MM.1S (cell line): ENCODE measurements at regions not wholly inside any gene's neighbourhood (a gene's known extent, or its start where the extent isn't known, plus 50 kb on each side); places are given as distances from the start of the nearest gene placed in this dataset.

Experiments
- DNase-seq: peaks from one replicate; pipeline ENCODE4 v3.0.0-alpha.2; 2015
- H2AFZ ChIP-seq: fragments of 300-600 bp; sonication (generic); 2 replicates; pipeline ENCODE4 v1.6.0; 2016; ENCODE audit warnings: antibody characterized with exemption, low read length
- H3F3A ChIP-seq: fragments of 300-600 bp; sonication (generic); 2 replicates; pipeline ENCODE4 v1.6.1; 2016; ENCODE audit warnings: mild to moderate bottlenecking, antibody characterized with exemption, low read length, moderate library complexity, mixed read lengths; ENCODE audit not compliant: insufficient read depth
- H3K27ac ChIP-seq: fragments of 300-600 bp; sonication (generic); 2 replicates; pipeline ENCODE4 v1.5.1; 2016; ENCODE audit warnings: mild to moderate bottlenecking, low read length
- H3K27me3 ChIP-seq: fragments of 300-600 bp; sonication (generic); replicated peaks from 2 replicates; pipeline ENCODE4 v1.6.0; 2016; ENCODE audit warnings: low read length; ENCODE audit not compliant: insufficient read depth
- H3K36me3 ChIP-seq: fragments of 300-600 bp; sonication (generic); replicated peaks from 2 replicates; pipeline ENCODE4 v1.6.1; 2016; ENCODE audit warnings: mild to moderate bottlenecking, low read length, mixed read lengths; ENCODE audit not compliant: insufficient read depth
- H3K4me1 ChIP-seq: fragments of 300-600 bp; sonication (generic); 2 replicates; pipeline ENCODE4 v1.6.1; 2016; ENCODE audit warnings: low read length, mixed read lengths
- H3K4me2 ChIP-seq: fragments of 300-600 bp; sonication (generic); 2 replicates; pipeline ENCODE4 v1.6.0; 2016; ENCODE audit warnings: low read depth, low read length
- H3K4me3 ChIP-seq: fragments of 300-600 bp; sonication (generic); 2 replicates; pipeline ENCODE4 v1.5.1; 2016; ENCODE audit warnings: low read length, mixed read lengths
- H3K79me2 ChIP-seq: fragments of 300-600 bp; sonication (generic); 2 replicates; pipeline ENCODE4 v1.6.1; 2016; ENCODE audit warnings: mixed run types, low read length, mixed read lengths
- H3K9ac ChIP-seq: fragments of 300-600 bp; sonication (generic); 2 replicates; pipeline ENCODE4 v1.6.1; 2016; ENCODE audit warnings: low read length, mixed read lengths
- H3K9me2 ChIP-seq: fragments of 300-600 bp; sonication (generic); replicated peaks from 2 replicates; pipeline ENCODE4 v1.6.1; 2016; ENCODE audit warnings: mild to moderate bottlenecking, low read length, mixed read lengths; ENCODE audit not compliant: insufficient read depth
- H3K9me3 ChIP-seq: fragments of 300-600 bp; sonication (generic); replicated peaks from 2 replicates; pipeline ENCODE4 v1.6.1; 2016; ENCODE audit warnings: mild to moderate bottlenecking, low read length, mixed read lengths; ENCODE audit not compliant: insufficient read depth
- H4K20me1 ChIP-seq: fragments of 300-600 bp; sonication (generic); 2 replicates; pipeline ENCODE4 v1.6.1; 2016; ENCODE audit warnings: mild to moderate bottlenecking, low read length, moderate library complexity, mixed read lengths; ENCODE audit not compliant: insufficient read depth
- CTCF ChIP-seq: fragments of 300-600 bp; sonication (generic); IDR thresholded peaks from 2 replicates; pipeline ENCODE4 v1.5.1; 2016; ENCODE audit warnings: antibody characterized with exemption, low read length, mixed read lengths
- EZH2 ChIP-seq: fragments of 300-600 bp; sonication (generic); optimal IDR thresholded peaks from 2 replicates; pipeline ENCODE3; 2017; ENCODE audit warnings: low read depth, mild to moderate bottlenecking, antibody characterized with exemption, low read length, mixed read lengths
- EZH2phosphoT487 ChIP-seq: fragments of 300-600 bp; sonication (generic); IDR thresholded peaks from 2 replicates; pipeline ENCODE4 v1.6.1; 2018; ENCODE audit warnings: antibody characterized with exemption, low read length

DNA sequence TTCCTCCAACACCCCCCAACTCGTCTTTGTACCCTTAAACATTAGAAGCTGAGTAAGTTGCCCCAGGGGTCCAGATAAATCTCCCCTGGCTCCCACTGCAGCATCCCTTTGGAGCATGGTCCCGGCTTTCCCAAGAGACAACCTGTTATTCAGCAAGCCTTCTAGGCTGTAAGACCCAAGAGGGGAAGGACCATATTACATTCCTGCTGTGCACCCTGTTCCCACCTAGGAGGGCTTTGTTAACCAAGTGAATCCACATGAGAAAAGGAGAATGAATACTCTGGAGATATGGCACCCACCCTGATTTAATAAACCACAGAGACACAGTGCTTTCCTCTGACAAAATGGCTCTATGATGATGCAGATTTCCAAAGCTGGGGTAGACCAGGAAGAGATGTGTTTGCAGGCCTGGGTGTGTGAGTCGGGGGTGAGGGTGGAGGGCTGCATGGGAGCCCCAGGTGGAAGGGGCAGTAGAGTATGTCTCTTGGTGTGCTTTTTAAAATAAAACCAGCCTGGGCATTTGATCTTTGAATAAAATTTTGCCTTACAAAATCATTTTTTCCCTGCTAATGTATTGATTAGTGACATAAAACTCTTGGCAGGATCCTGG lies 325.2 kb downstream of the DRD1 start:
- TF ChIP-seq CTCF = no peak
- TF ChIP-seq EZH2phosphoT487 = no peak
- no peak for TF ChIP-seq EZH2
- DNase-seq = no peak
- H2AFZ ChIP-seq = no peak overlapping the region

DNA sequence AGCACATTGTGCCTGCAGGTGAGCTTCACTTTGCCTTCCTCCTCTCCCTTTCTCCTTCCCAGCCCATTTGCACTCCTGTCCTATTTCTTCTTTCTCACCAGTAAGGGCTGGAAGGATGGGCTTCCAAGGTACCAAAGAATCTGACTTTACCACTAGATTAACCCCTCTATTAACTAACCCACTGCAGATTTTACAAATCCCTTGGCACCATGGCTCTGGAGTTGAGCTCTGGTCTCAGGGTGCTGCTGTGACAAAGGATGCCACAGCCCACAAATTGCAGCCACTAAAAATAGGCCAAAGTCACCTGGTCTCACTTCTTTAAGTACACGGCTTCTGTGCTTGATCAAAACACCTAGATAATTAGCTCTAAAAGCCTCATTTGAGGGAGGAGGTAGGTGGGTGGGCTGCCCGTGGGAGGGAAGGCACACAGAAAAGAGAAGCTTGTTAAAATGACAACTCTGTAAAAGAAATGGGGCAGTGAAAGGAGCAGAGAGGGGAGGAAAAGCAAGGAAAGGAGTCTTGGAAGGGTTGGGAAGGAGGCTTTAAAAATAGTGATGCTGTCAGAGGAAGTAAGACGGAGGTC lies 327.4 kb downstream of the DRD1 start:
- H3K79me2 ChIP-seq = no peaks in the 10 kb centered on the region
- no peak overlapping the region for H2AFZ ChIP-seq
- H3K4me1 ChIP-seq = no peaks in the 10 kb centered on the region

More for the DNA sequence above, 325.2 kb downstream of the DRD1 start:
- Histone ChIP-seq H3K4me3 (no peak overlapping the region), H3K4me2 (no peak overlapping the region), H3K9me3 (no peaks in the 10 kb centered on the region), H3K9me2 (no peaks in the 10 kb centered on the region), H4K20me1 (no peaks in the 10 kb centered on the region), H3K9ac (no peak overlapping the region), H3K36me3 (no peaks in the 10 kb centered on the region), H3K27me3 (no peaks in the 10 kb centered on the region), H3F3A (no peaks in the 10 kb centered on the region), H3K27ac (no peak overlapping the region), H3K79me2 (no peaks in the 10 kb centered on the region), H3K4me1 (no peaks in the 10 kb centered on the region)

DNA sequence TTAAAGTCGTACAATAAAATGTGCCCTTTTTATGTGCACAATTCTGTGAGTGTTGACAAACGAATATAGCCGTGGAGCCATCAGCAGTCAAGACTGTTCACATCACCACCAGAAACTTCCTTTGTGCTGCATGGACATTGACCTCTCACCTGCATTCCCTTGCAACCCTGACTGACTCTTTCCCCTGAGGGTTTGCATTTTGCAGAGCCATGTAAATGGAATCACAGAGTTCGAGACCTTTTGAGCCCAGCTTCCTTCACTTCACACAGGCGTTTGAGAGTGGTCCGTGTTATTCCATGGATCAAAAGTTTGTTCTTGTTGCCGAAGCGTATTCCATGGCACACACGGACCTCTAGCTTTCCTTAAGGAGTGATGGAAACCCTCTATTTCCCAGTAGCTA lies 328.2 kb downstream of the DRD1 start:
- H3K36me3 ChIP-seq = no peaks in the 10 kb centered on the region
- no peak overlapping the region for H3K9ac ChIP-seq
- no peaks in the 10 kb centered on the region for H3F3A ChIP-seq
- H3K9me3 ChIP-seq = no peaks in the 10 kb centered on the region
- H4K20me1 ChIP-seq = no peaks in the 10 kb centered on the region
- TF ChIP-seq EZH2phosphoT487 (no peak), EZH2 (no peak), CTCF (no peak)
- DNase-seq = no peak
- no peaks in the 10 kb centered on the region for H3K9me2 ChIP-seq
- no peak overlapping the region for H3K4me3 ChIP-seq
- H3K27me3 ChIP-seq = no peaks in the 10 kb centered on the region
- no peak overlapping the region for H3K4me2 ChIP-seq
- H2AFZ ChIP-seq = no peak overlapping the region
- H3K79me2 ChIP-seq = no peaks in the 10 kb centered on the region
- H3K4me1 ChIP-seq = no peaks in the 10 kb centered on the region
- H3K27ac ChIP-seq = no peak overlapping the region

More for the DNA sequence above, 327.4 kb downstream of the DRD1 start:
- Histone ChIP-seq H3K4me2 (no peak overlapping the region), H3K9me2 (no peaks in the 10 kb centered on the region), H3K27ac (no peak overlapping the region), H3K27me3 (no peaks in the 10 kb centered on the region), H3F3A (no peaks in the 10 kb centered on the region), H3K9me3 (no peaks in the 10 kb centered on the region), H4K20me1 (no peaks in the 10 kb centered on the region), H3K4me3 (no peak overlapping the region), H3K9ac (no peak overlapping the region), H3K36me3 (no peaks in the 10 kb centered on the region)
- no peak for DNase-seq
- TF ChIP-seq EZH2 = no peak
- no peak for TF ChIP-seq EZH2phosphoT487
- no peak for TF ChIP-seq CTCF
